Stimulated activated CD4-positive, alpha-beta T cell treated with anti-CD3 and anti-CD28 coated beads, Interleukin-1b, Interleukin-23, amount 100 ng/mL, for 1 hour (primary cell): ENCODE measurements at regions not wholly inside any gene's neighbourhood (a gene's known extent, or its start where the extent isn't known, plus 50 kb on each side); places are given as distances from the start of the nearest gene placed in this dataset.
"Not testable (repeated sequence)": the region's sequence is repeated elsewhere in the genome, so short reads cannot be mapped to it uniquely, and the experiment has no call there.

ENCODE experiments used
- DNase-seq, 2 donors: peaks; one replicate each; pipeline ENCODE4 v3.0.0-alpha.2; 2020; ENCODE audit warnings: low read depth in 2 of 2

DNA sequence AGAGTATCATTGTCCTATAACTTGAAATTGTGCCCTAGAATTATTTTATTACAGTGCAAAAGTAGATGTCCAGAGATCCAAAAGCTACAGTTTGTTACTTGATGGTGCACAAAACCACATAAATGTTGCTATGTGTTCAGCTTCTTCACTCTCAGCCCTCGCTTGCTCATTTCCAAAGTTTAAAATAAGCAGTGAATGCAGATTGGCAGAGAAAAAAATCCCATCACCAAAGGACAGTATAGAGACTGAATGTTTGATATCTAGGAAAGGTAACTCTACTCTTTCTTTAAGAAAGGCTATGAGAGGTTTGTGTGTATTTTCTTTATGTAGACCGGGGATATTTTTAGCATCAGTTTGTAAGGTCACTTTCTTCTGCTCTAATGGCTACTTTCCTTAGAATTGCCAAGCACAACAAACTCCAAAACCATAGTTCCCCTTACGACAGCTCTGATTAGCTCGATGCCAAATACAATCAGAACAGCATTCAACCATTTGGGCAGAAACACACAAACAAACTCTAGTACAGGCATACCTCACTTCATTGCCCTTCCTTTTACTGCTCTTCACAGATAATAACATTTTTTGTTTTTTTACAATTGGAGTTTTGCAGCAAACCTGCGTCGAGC, 164.1 kb upstream of the CCDC54 start:
- DNase-seq: no peak

DNA sequence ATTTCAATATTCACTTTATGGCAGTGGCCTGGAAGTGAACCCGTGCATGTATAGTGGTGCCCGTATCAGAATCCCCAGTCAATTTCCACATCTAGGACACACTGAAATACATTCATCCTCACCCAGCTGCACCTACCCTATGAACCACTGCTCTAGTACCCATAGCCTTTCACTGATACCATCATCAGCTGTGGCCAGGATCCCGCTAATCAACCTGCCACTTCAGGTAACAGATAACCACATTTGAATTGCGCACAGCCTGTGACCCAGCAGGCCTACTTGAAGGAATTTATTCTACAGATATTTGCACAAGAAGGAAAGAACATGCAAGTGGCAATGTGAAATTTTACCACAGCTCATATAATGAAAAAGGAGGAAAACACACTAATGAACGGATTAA, 161.0 kb upstream of the CCDC54 start:
- DNase-seq: no peak

DNA sequence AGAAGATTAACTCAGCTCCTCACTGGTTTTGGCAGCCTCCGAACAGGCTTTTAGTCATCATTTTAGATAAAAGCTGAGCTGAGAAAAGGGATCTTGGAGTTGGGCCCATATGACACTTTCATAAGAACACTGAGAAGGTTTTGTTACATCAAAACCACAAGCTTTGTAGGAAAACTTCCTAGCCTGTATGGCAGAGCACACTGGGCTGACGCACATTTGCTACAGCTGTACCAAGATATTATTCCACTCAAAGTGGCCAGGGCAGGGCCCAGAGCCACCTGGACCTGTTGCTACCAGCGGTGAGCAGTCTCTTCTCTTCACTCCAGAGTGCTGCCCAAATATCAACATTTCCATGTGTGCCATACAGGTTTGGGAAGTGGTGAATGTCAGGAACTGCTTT, 160.5 kb upstream of the CCDC54 start:
- DNase-seq: no peak

DNA sequence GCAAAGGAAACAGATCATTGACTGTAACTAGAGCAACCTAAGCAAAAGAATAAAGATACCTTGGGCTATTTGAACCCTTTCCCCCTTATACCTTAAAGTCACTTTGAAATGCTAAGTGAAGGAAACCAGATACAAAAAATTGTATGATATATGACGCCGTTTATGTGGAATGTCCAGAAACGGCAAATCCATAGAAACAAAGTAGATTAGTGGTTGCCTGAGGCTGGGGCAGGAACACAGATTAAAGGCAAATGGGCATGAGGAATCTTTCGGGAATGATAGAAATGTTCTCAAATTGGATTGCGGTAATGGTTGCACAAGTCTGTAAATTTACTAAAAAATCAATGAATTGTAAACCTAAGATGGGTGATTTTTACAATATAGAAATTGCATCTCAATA, 160.1 kb upstream of the CCDC54 start:
- no peak for DNase-seq

DNA sequence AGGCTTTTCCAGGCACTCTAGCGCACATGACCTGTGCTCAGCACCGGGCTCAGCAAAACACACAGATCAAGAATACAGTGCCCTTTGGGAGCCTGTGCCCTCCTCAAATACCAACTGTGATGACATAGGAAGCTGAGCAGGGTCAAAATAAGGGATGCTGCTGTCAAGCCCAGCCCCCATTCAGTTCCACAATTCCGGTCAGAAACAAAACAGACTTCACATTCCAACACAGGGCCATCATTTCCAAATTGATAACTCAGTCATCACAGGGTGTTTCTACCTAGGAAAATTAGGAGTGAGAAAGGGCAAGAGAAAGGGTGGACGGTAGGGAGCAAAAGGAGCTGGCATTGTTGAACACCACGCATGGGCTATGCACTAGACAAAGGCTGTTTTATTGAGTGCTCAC, 158.4 kb upstream of the CCDC54 start:
- no peak for DNase-seq

DNA sequence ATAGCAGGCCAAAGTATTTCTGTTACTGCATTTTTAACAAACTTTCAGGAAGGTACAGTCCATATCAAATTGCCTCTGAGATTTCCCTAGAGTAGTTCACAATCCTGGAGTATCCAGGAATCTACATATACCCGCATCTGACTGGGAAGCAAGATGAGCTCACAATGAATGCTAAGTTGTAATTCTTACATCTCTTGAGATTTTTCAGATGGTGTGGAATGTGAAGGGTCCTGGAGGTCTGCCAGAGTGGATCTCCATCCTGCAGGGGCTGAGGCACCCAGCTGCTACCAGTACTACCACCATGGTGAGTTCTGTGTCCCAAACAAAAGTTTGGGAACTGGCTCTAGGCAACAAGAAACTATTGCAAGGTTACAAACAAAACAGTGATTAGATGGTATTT, 156.7 kb upstream of the CCDC54 start:
- no peak for DNase-seq

DNA sequence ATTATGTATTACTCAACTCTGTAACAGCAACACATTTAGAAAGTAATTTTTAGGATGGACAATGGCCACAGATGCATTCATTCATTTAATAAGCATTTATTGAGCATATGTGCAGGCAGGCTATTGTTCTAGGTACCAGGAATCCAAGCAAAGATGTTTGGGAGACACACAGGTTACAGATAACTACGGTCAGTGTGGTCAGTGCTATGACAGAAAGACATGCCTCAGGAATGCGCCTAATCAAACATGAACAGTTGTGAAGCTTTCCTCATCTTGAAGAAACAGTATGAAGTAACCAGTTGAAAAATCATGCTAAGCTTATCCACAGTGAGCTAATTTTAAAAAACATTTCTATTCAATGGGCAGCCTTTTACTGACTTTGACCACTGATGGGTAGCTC, 155.4 kb upstream of the CCDC54 start:
- DNase-seq: no peak

DNA sequence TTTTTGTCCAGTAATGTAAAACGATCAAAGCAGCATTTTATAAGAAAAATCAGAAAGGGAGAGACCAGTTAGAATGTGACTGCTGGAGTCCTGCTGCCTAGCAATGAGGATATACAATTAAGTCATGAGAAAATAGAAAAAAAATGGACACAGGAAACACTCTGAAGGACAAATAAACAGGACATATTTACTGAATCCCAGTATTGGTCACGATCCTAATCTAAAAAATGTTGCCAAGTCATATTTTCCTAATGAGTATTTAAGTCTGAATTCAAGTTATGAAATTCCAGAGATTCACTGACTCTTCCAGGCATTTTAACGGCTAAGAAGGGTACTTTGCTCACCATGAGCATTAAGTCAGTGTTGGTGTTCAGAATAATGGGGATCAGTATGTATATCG, 154.3 kb upstream of the CCDC54 start:
- no peak for DNase-seq

DNA sequence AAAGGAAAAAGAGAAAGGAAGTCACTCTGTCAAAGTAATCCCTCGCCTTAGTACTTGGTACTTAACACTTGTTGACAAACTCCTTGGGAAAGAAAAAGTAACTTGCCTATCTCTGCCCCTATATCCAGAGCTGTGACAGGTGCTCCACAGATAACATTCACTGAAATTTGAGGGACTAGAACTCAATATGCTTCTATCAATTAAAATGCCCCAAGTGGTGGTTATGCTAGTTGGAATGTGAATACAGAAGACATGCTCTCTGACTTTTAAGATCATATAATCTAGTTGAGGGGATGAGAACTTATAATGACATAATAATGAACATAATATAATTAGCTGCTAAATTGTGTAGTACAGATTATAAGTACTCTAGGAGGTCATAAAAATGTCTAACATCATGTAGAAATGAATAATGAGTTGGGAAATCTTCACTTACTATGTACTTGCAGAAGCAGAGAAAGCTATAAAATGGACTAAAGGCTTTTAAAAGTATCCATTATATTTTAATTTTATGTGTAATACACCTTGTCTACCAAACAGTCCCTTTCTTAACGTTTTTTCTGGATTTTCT, 153.1 kb upstream of the CCDC54 start:
- no peak for DNase-seq

DNA sequence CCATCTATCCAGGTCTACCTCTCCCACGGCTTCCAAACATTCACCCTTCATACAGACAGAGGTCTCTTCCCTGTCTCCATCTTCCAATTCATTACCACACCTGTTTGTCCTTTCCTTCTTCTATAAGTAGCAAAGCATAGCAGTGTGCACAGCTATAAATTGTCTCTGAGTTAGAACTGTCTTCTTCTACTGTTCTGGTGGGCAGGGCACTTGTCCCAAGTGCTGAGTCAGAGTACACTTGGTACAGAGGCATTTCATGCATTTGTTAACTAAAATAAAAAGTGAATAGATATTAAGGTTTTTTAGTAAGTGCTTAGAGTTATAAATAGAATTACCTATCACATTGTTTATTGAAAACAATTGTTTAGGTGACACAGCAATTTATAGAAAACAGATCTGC, 150.1 kb upstream of the CCDC54 start:
- no peak for DNase-seq

DNA sequence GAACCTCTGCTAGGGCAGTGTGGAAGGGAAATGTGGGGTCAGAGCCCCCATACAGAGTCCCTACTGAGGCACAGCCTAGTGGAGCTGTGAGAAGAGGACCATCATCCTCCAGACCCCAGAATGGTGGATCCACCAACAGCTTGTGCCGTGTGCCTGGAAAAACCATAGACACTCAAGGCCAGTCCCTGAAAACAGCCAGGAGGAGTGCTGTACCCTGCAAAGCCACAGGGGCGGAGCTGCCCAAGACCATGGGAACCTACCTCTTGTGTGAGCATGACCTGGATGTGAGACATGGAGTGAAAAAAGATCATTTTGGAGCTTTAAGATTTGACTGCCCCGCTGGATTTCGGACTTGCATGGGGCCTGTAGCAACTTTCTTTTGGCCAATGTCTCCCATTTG, 143.4 kb upstream of the CCDC54 start:
- not testable (repeated sequence) for DNase-seq

DNA sequence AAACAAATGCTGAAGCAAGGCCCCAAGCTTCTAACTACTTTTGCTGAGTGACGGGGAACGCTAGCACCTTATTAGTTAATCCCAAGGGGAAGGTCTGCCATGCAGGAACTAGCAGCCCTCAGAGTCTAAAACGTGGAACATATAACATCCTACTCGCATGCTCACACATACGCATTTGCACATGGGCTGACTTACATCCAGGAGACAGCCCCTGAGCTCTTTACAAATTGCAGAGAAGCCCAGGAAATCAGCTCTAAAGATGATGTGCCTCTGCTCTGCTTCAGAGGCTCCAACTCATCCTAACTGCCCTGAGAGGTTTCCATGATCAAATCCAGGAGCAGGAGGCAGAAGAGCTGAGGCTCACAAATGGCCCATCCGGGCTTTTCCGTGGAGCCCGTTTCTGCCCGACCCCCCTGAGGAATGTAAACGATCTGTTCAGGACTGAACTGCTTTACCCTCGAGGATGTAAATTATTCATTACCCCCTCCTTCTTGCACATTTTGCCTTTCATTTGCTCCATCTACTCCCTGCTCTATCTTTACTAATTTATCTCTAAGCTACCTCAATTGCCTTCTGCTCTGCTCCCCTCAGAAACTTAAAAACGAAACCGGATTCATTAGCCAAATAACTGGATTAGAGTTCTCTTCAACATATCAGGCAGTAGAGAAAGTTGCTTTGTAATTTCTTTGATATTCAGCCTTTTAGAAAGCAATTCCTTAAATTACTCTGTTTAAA, 141.9 kb upstream of the CCDC54 start:
- no peak for DNase-seq

DNA sequence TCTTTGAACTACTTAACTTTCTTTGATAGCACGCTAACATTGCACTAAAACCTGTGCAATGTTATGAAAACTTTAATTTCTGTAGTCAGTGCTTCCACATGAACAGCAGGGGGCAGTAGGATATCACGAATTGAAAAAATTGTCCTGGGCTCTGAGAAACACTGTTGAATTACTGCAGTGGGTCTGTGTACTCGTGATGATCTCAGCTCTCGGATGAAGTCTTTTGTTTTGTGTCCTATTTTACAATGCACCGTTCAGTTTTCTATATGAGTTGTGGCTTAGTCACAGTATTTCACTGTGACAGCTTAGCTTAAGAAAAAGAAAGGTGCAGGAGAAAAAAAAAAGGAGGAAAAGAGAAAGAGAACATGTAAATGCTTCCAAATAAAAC, 141.3 kb upstream of the CCDC54 start:
- peak; percentile 8 to 17 for DNase-seq

DNA sequence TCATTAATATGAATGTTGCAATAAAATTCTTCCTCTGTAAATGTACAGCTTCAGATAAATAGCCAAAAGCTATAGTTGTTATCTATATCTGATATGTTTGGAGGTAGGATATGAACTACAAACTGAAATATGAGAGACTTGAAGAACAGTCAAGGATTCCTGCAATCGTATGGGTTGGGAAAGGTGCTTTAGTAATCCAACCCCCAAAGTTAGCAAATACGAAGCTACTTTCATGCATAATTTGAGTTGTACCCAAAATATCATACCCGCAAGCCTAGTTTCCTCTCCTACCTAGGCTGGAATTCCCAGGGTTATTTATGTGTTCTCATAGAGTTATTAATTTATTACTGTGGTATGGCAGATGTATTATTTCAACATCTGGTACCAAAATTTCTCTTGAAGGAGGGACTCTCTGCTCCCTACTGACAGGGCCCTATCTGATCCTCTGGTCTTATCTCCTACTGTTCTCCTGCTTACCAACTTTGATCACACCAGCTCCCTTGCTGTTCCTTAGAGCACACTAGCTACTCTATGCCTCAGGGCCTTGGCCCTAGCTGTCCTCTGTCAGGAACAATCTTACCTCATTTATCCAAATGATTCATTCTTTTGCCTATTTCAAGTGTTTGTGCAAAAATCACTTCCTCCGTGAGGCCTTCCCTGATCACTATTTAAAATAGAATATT, 140.4 kb upstream of the CCDC54 start:
- DNase-seq: no peak

DNA sequence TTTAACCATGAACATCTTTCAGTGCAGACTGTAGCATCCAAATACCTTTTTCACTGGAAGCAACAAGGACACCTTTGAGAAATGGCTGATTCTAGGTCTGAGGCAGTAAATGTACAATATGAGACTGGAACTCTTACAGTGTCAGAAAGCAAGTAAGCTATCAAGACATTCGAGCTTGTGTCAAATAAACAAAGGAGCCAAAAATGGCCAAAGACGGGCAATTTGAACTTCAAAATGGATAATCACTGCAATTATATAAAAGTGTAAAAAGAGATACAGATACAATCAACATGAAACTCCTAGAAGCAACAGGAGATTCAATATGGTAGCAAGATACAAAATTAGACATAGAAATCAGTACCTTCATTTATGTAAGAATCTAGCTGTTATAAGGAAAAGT, 138.5 kb upstream of the CCDC54 start:
- DNase-seq: no peak

DNA sequence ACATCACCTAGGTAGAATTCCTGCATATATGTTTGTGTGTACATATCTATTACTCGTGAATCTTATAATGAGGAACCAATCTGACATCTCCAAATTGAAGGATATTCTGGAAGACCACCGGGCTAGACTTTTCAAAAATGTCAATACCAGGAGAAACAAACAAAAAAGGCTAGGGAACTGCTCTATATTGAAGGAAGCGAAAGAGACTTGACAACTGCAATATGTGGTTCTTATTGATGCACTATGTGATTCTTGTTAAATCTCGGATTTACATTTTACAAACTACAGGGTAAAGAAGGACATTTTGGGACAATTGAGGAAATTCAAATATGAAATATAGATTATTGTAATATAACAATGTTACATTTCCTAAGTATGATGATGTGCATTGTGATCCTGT, 137.5 kb upstream of the CCDC54 start:
- DNase-seq: no peak

DNA sequence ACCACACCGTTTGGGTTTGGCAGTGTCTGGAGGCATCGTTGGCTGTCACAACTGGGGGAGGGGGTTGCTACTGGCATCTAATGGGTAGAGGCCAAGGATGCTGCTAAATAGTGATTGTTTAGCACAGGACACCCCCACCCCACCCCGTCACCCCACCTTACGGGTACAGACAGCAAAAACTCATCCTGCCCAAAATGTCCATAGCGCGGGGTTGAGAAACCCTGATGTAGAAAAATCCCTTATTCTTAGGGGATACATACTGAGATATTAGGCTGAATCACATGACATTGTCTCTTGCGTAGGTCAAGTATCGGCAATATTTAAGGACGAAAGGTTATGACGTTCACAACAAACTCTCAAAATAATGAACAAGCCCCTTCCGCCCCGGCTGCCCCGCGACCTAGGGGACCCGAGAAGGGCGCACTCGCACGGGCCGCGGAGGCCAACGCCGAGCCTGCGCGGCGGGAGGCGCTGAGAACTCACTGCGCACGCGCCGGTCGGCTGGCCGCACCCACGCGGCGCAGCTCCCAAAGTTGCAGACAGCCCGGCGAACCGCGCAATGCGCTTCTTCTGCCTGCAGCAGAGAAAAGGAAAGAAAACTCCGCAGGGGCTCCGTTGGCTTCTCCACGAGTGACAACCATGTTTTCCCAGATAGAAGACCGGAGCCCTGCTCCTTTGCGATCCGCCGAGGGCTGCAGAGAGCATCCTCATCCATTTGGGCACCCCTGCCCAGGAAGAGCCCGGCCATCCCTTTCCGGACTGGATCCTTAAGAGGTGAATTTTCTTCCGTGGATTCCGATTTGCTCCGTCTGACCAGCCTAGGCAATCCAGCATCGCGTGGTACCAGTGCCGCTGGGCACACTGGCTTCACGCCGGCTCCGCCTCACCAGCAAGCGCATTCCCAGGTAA, 136.8 kb upstream of the CCDC54 start:
- peak; percentile 22 to 47 for DNase-seq

DNA sequence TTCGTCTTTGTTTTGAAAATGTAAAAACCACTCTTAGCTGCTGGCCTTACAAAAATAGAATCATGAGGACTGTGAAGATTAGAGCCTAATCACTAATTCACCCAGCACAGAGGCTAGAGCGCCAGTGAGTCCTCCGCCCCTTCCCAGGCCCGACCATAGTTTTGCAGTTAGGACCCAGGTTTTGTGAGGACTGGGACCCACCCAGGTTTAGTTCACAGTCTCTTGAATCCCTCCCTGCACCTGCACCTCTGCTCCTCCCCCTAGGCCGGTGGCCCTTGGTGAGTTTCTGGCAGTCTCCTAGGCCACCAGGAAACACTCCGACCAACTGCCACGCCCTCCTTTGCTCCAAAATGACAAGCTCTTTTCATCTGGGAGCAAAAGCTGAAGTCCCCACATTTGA, 136.0 kb upstream of the CCDC54 start:
- no peak for DNase-seq

DNA sequence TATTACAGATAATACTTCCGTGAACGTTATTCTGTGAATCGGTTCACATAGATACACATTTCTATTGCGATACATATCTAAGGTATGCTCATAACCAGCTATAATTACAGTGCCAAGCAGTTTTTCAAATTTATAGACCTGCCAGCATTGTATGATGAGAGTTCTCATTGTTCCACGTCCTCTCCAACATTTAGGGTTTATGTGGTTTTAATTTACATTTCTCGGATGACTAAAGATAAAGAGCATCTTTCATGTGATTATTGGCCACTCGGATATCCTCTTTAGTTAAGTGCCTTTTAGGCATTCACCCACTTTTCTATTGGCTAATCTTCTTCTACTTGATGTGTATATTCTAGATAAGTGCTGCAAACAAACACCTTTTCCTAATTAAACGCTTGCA, 134.7 kb upstream of the CCDC54 start:
- DNase-seq: no peak

DNA sequence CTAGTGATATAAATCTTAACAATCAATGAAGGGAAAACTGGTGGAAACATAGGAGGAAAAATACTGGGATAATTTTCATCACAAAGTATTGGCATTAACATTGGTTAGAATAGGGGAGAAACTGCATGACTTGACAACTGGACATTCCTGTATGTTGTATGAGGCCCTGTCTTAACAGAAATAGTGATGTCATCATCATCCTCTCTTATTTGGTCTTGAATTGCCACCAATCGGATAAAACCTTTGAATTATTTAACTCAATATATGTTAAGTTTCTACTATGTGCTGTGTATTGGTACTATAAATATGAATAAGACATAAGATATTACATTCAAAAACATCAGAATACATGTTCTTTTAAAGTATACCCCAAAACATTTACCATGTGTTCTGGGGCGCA, 130.1 kb upstream of the CCDC54 start:
- no peak for DNase-seq

DNA sequence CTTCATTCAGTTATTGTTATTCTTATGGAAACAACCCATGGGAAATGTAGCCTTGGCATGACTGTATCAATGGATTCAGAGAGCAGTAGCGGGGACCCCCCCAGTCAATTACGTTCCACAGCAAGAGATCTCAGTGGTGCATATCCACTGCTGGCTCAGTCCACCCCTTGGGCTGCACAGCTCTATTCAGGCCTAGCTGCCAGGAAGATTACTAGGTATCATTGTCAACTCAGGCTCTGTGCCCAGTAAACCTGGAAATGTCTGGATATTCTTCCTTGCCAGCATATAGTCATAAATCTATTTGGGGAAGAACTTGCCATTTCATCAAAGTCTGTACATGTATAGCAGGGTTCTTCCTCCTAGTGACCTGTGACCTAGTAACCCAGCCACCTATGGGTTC, 128.1 kb upstream of the CCDC54 start:
- no peak for DNase-seq

DNA sequence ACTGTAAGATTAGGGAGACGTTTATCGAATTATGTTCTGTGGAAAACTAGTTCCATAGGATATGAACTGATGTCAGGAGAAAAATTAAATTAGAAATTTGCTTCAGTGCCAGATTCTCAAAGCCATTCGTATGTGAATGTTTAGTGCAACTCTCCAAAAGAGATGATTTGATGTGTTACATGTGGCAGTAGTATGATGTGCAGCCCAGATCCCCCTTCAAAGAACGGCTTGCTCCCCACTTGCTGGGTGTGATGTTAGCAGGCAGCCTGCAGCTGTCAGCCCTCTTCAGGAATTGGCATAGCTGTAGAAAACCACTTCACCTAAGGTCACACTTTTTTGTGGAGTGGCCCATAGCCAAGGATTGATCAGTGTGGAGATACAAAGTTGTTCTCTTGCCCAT, 127.0 kb upstream of the CCDC54 start:
- DNase-seq: no peak
